ENCODE measurements at regions not wholly inside any gene's neighbourhood (a gene's known extent, or its start where the extent isn't known, plus 50 kb on each side); places are given as distances from the start of the nearest gene placed in this dataset.

GRCh38 chr17:62882284-62882683 is 74.2 kb upstream of the MARCHF10 start:
- no peak for DNase-seq (ENCODE audit: low read depth in 2 of 2)

GRCh38 chr17:62880120-62880519 is 72.0 kb upstream of the MARCHF10 start:
- DNase-seq (ENCODE audit: low read depth in 2 of 2), result no peak

GRCh38 chr17:62876673-62877405 is 68.7 kb upstream of the MARCHF10 start:
- DNase-seq (ENCODE audit: low read depth in 2 of 2), result no peak

- DNase-seq (ENCODE audit: low read depth in 2 of 2), result no peak
Observed at GRCh38 chr17:62876063-62876462, 67.9 kb upstream of the MARCHF10 start.

GRCh38 chr17:62875296-62875695 is 67.2 kb upstream of the MARCHF10 start:
- no peak for DNase-seq (ENCODE audit: low read depth in 2 of 2)

GRCh38 chr17:62871291-62871690 is 63.2 kb upstream of the MARCHF10 start:
- DNase-seq (ENCODE audit: low read depth in 2 of 2), result no peak

- no peak for DNase-seq (ENCODE audit: low read depth in 2 of 2)
Observed at GRCh38 chr17:62870552-62870971, 62.4 kb upstream of the MARCHF10 start.

- no peak for DNase-seq (ENCODE audit: low read depth in 2 of 2)
Observed at GRCh38 chr17:62870030-62870541, 62.0 kb upstream of the MARCHF10 start.

- no peak for DNase-seq (ENCODE audit: low read depth in 2 of 2)
Observed at GRCh38 chr17:62868723-62869122, 60.6 kb upstream of the MARCHF10 start.

GRCh38 chr17:62868008-62868407 is 59.9 kb upstream of the MARCHF10 start:
- DNase-seq (ENCODE audit: low read depth in 2 of 2), result no peak

GRCh38 chr17:62867303-62867702 is 59.2 kb upstream of the MARCHF10 start:
- DNase-seq (ENCODE audit: low read depth in 2 of 2), result no peak

- no peak for DNase-seq (ENCODE audit: low read depth in 2 of 2)
Observed at GRCh38 chr17:62866471-62866870, 58.4 kb upstream of the MARCHF10 start.

- no peak for DNase-seq (ENCODE audit: low read depth in 2 of 2)
Observed at GRCh38 chr17:62865586-62865985, 57.5 kb upstream of the MARCHF10 start.

GRCh38 chr17:62862251-62862650 is 54.1 kb upstream of the MARCHF10 start:
- DNase-seq (ENCODE audit: low read depth in 2 of 2), result no peak

GRCh38 chr17:62860962-62861873 is 53.1 kb upstream of the MARCHF10 start:
- DNase-seq (ENCODE audit: low read depth in 2 of 2), result no peak

- no peak for DNase-seq (ENCODE audit: low read depth in 2 of 2)
Observed at GRCh38 chr17:62859146-62859545, 51.0 kb upstream of the MARCHF10 start.

All from stimulated activated CD8-positive, alpha-beta memory T cell treated with anti-CD3 and anti-CD28 coated beads, Interleukin-7, amount 100 ng/mL, for 4 hours (primary cell).